Lower lobe of right lung (tissue), 2 donors: ENCODE measurements at regions not wholly inside any gene's neighbourhood (a gene's known extent, or its start where the extent isn't known, plus 50 kb on each side); places are given as distances from the start of the nearest gene placed in this dataset.

ENCODE experiments used
- ATAC-seq, 2 donors: fragments of 200-7000 bp; cut with Tn5 transposase; one replicate each; pipeline ENCODE4 v1.9.1; 2020 to 2022; ENCODE audit warnings: mild to moderate bottlenecking in 2 of 2, moderate library complexity in 2 of 2
- DNase-seq: peaks from one replicate; pipeline ENCODE4 v3.0.0-alpha.2; 2020
- H3K27ac ChIP-seq: fragments of 200-600 bp; one replicate; pipeline ENCODE4 v1.8.0; 2022
- H3K27me3 ChIP-seq: fragments of 200-600 bp; one replicate; pipeline ENCODE4 v1.8.0; 2022; ENCODE audit warnings: low read depth
- H3K36me3 ChIP-seq: fragments of 200-600 bp; one replicate; pipeline ENCODE4 v1.8.0; 2022; ENCODE audit warnings: mild to moderate bottlenecking
- H3K4me1 ChIP-seq: fragments of 200-600 bp; one replicate; pipeline ENCODE4 v1.8.0; 2022
- H3K4me3 ChIP-seq: fragments of 200-600 bp; one replicate; pipeline ENCODE4 v1.8.0; 2022; ENCODE audit warnings: mild to moderate bottlenecking
- H3K9me3 ChIP-seq: fragments of 200-600 bp; one replicate; pipeline ENCODE4 v1.8.0; 2022
- CTCF ChIP-seq: fragments of 200-600 bp; IDR thresholded peaks from one replicate; pipeline ENCODE4 v1.8.0; 2022; ENCODE audit warnings: antibody characterized with exemption, mild to moderate bottlenecking
- intact Hi-C: fragments of 100-400 bp; cut with DNase I; formaldehyde crosslinking; loops from one replicate; pipeline ENCODE4 v1.11.0; 2022
- donor health status: DM: no; HTN: yes; CAD: no; lungs with severe emphysema.

- Histone ChIP-seq H3K4me3 (no peak overlapping the region), H3K36me3 (no peaks in the 10 kb centered on the region), H3K27ac (no peak overlapping the region), H3K27me3 (no peaks in the 10 kb centered on the region), H3K9me3 (no peaks in the 10 kb centered on the region), H3K4me1 (no peaks in the 10 kb centered on the region)
- no peak for TF ChIP-seq CTCF
- no peak for DNase-seq
- intact Hi-C loops, result no loop called here
- ATAC-seq, result no peak
Observed at GRCh38 chr4:110963662-110964280, 340.9 kb upstream of the PITX2 start.

GRCh38 chr4:110967936-110968335 is 345.1 kb upstream of the PITX2 start:
- Histone ChIP-seq H3K27me3 (no peaks in the 10 kb centered on the region), H3K4me1 (no peaks in the 10 kb centered on the region), H3K4me3 (no peak overlapping the region), H3K27ac (no peak overlapping the region), H3K36me3 (no peaks in the 10 kb centered on the region), H3K9me3 (no peaks in the 10 kb centered on the region)
- TF ChIP-seq CTCF, result no peak
- intact Hi-C loops, result no loop called here
- no peak for ATAC-seq
- DNase-seq, result no peak

GRCh38 chr4:110970642-110971041 is 347.8 kb upstream of the PITX2 start:
- H3K27ac ChIP-seq, result no peak overlapping the region
- peak; percentile 31 to 32 for ATAC-seq
- DNase-seq, result no peak
- H3K36me3 ChIP-seq, result no peaks in the 10 kb centered on the region
- H3K27me3 ChIP-seq, result no peaks in the 10 kb centered on the region
- no peak overlapping the region for H3K4me3 ChIP-seq
- no peaks in the 10 kb centered on the region for H3K9me3 ChIP-seq
- H3K4me1 ChIP-seq, result no peaks in the 10 kb centered on the region
- TF ChIP-seq CTCF, result peak; percentile 26
- intact Hi-C loops, result no loop called here

GRCh38 chr4:110975338-110975737 is 352.5 kb upstream of the PITX2 start:
- Histone ChIP-seq H3K9me3 (no peaks in the 10 kb centered on the region), H3K4me1 (no peaks in the 10 kb centered on the region), H3K36me3 (no peaks in the 10 kb centered on the region), H3K4me3 (no peak overlapping the region), H3K27ac (no peak overlapping the region), H3K27me3 (no peaks in the 10 kb centered on the region)
- TF ChIP-seq CTCF, result no peak
- DNase-seq (no peak), ATAC-seq (no peak)
- intact Hi-C loops, result no loop called here

- no peak for DNase-seq
- no peaks in the 10 kb centered on the region for H3K36me3 ChIP-seq
- no peak overlapping the region for H3K4me3 ChIP-seq
- H3K9me3 ChIP-seq, result no peaks in the 10 kb centered on the region
- H3K4me1 ChIP-seq, result no peaks in the 10 kb centered on the region
- H3K27ac ChIP-seq, result no peak overlapping the region
- intact Hi-C loops, result no loop called here
- TF ChIP-seq CTCF, result no peak
- no peak for ATAC-seq
- H3K27me3 ChIP-seq, result no peaks in the 10 kb centered on the region
Observed at GRCh38 chr4:110977554-110977953, 354.7 kb upstream of the PITX2 start.

GRCh38 chr4:110978761-110979160 is 355.9 kb upstream of the PITX2 start:
- intact Hi-C loops, result no loop called here
- no peak for ATAC-seq

More at GRCh38 chr4:110978761-110979160, 355.9 kb upstream of the PITX2 start:
- H3K27me3 ChIP-seq, result no peaks in the 10 kb centered on the region
- no peak overlapping the region for H3K4me3 ChIP-seq
- no peaks in the 10 kb centered on the region for H3K36me3 ChIP-seq
- no peak overlapping the region for H3K27ac ChIP-seq
- DNase-seq, result no peak
- H3K4me1 ChIP-seq, result no peaks in the 10 kb centered on the region
- H3K9me3 ChIP-seq, result no peaks in the 10 kb centered on the region
- no peak for TF ChIP-seq CTCF
